Fibroblast of the aortic adventitia (primary cell): ENCODE measurements at regions not wholly inside any gene's neighbourhood (a gene's known extent, or its start where the extent isn't known, plus 50 kb on each side); places are given as distances from the start of the nearest gene placed in this dataset.

Experiments used
- DNase-seq: peaks from one replicate; pipeline ENCODE4 v3.0.0-alpha.2; 2010; ENCODE audit warnings: low read depth
- H3K4me3 ChIP-seq: 2 replicates; pipeline ENCODE4 v1.5.1; 2011; ENCODE audit warnings: low read depth, mild to moderate bottlenecking, control low read depth, low read length, moderate library complexity
- TF ChIP-seq, protein P1 (sequence below): IDR thresholded peaks from 2 replicates; pipeline ENCODE4 v1.5.1; 2011; ENCODE audit warnings: mild to moderate bottlenecking, low read length, control low read depth, inconsistent platforms; ENCODE audit not compliant: insufficient read depth

DNA sequence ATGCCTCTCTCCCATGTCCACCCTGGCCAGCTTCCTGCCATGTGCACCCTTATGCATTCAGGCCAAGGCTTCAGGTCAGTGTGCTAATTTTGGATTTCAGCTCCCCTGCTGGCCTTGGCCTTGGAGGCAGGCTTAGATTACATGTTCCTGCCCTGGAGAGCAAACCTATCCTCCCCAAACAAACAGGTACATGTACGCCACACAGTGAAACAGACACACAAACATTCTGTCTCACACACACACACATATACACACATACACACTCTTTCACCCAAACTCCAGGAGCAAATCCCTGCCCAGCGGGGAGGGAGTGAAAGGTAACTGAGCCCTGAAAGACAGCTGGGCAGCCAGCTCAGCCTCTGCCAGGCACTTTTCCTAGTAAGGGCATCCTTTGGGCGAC lies 62.7 kb upstream of the ARHGAP36 start:
- no peak for DNase-seq
- TF ChIP-seq, protein P1, sequence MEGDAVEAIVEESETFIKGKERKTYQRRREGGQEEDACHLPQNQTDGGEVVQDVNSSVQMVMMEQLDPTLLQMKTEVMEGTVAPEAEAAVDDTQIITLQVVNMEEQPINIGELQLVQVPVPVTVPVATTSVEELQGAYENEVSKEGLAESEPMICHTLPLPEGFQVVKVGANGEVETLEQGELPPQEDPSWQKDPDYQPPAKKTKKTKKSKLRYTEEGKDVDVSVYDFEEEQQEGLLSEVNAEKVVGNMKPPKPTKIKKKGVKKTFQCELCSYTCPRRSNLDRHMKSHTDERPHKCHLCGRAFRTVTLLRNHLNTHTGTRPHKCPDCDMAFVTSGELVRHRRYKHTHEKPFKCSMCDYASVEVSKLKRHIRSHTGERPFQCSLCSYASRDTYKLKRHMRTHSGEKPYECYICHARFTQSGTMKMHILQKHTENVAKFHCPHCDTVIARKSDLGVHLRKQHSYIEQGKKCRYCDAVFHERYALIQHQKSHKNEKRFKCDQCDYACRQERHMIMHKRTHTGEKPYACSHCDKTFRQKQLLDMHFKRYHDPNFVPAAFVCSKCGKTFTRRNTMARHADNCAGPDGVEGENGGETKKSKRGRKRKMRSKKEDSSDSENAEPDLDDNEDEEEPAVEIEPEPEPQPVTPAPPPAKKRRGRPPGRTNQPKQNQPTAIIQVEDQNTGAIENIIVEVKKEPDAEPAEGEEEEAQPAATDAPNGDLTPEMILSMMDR: no peak
- H3K4me3 ChIP-seq: no peak overlapping the region

DNA sequence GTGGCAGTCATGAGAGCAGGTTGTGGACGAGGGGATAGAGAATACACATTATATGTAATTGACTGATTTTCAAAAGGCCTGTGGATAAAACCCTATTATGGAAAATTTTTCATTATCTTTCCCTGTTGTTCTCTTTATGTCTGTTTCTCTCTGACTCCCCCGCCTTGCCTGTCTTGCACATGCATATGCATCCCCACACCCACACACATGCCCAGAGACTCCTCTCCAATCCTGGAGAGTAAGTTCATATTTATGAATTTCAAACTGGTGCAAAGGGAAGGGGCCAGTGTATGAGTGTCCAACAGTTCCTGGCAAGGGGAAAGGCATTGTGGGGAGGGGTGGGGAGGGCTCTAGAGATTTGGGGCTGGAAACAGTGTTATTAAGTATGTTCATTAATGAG lies 60.8 kb upstream of the ARHGAP36 start:
- TF ChIP-seq, protein P1: no peak
- H3K4me3 ChIP-seq: no peak overlapping the region
- no peak for DNase-seq

DNA sequence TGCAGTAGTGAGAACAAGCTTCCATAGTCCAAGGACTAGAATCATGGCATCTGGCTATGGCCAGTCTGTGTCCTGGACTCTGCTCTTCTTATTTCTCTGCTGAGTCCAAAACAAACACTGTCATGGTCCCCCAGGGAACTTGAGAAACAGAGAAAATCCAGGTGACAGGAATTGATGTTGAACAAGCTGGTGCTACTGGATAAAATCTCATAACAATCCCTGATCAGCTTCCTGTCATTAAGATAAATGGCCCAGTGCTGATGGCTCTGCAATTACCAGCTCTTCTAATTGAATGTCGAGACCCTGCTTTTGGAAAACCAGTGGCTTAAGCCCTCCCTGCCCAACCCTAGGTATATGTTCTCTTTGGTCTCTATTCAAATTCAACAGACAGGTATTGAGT lies 58.8 kb upstream of the ARHGAP36 start:
- no peak for DNase-seq
- TF ChIP-seq, protein P1: no peak
- no peak overlapping the region for H3K4me3 ChIP-seq
